Suprapubic skin (tissue), 4 donors: ENCODE measurements at regions not wholly inside any gene's neighbourhood (a gene's known extent, or its start where the extent isn't known, plus 50 kb on each side); places are given as distances from the start of the nearest gene placed in this dataset.
"Not testable (repeated sequence)": the region's sequence is repeated elsewhere in the genome, so short reads cannot be mapped to it uniquely, and the experiment has no call there.

Experiments used
- DNase-seq, 2 donors: peaks; one replicate each; pipeline ENCODE4 v3.0.0-alpha.2; 2019; ENCODE audit warnings: low spot score in 2 of 2
- H3K27ac ChIP-seq: fragments of 200-600 bp; sonication (generic); one replicate; pipeline ENCODE4 v1.5.1; 2019
- H3K27me3 ChIP-seq: fragments of 200-600 bp; sonication (generic); one replicate; pipeline ENCODE4 v1.5.1; 2019
- H3K36me3 ChIP-seq: fragments of 200-600 bp; sonication (generic); one replicate; pipeline ENCODE4 v1.5.1; 2019
- H3K4me1 ChIP-seq: fragments of 200-600 bp; sonication (generic); one replicate; pipeline ENCODE4 v1.5.1; 2019
- H3K4me3 ChIP-seq: fragments of 200-600 bp; sonication (generic); one replicate; pipeline ENCODE4 v1.5.1; 2019; ENCODE audit warnings: mild to moderate bottlenecking
- H3K9me3 ChIP-seq: fragments of 200-600 bp; sonication (generic); one replicate; pipeline ENCODE4 v1.5.1; 2019
- CTCF ChIP-seq, 2 donors: fragments of 200-600 bp in 1 of 2; fragments of 450-650 bp in 1 of 2; sonication (generic) in 1 of 2; IDR thresholded peaks; one replicate each; pipeline ENCODE4 v1.5.1; 2016 to 2019; ENCODE audit warnings: antibody characterized with exemption in 2 of 2, mild to moderate bottlenecking in 1 of 2, moderate library complexity in 1 of 2
- EP300 ChIP-seq: sonication (generic); formaldehyde crosslinking; IDR thresholded peaks from one replicate; pipeline ENCODE4 v1.6.1; 2017; ENCODE audit warnings: antibody characterized with exemption
- POLR2A ChIP-seq, 2 donors: fragments of 450-650 bp; IDR thresholded peaks; one replicate each; pipeline ENCODE4 v1.6.1; 2017; ENCODE audit warnings: antibody characterized with exemption in 2 of 2, mild to moderate bottlenecking in 2 of 2, moderate library complexity in 2 of 2
- POLR2AphosphoS5 ChIP-seq, 3 donors: sonication (generic); formaldehyde crosslinking; IDR thresholded peaks; one replicate each; pipeline ENCODE4 v1.6.1; 2017; ENCODE audit warnings: antibody characterized with exemption in 3 of 3
- WGBS: methylation state at CpG from one replicate; pipeline ENCODE4 v1.1.5; 2018; 5-methylcytosine and 5-hydroxymethylcytosine counted together

- WGBS = 75% methylated on average over 1 of the region's 1 CpG
Observed at GRCh38 chr11:37317803-37318202, 719.8 kb upstream of the RAG2 start.

GRCh38 chr11:37313266-37313665 is 715.2 kb upstream of the RAG2 start:
- no peaks in the 10 kb centered on the region for H3K36me3 ChIP-seq
- 72% methylated on average over 2 of the region's 2 CpGs for WGBS
- H3K27ac ChIP-seq = no peak overlapping the region
- H3K4me1 ChIP-seq = no peaks in the 10 kb centered on the region
- no peak for TF ChIP-seq CTCF (IDR thresholded peaks at IDR 0.05)
- TF ChIP-seq POLR2A (IDR thresholded peaks at IDR 0.05) = no peak
- no peak for TF ChIP-seq EP300
- no peak for TF ChIP-seq POLR2AphosphoS5 (IDR thresholded peaks at IDR 0.05)
- no peaks in the 10 kb centered on the region for H3K27me3 ChIP-seq
- DNase-seq = no peak
- no peak overlapping the region for H3K4me3 ChIP-seq
- no peaks in the 10 kb centered on the region for H3K9me3 ChIP-seq

More at GRCh38 chr11:37317803-37318202, 719.8 kb upstream of the RAG2 start:
- TF ChIP-seq POLR2A (IDR thresholded peaks at IDR 0.05) = no peak
- TF ChIP-seq EP300 = no peak
- TF ChIP-seq POLR2AphosphoS5 (IDR thresholded peaks at IDR 0.05) = no peak
- no peak for TF ChIP-seq CTCF (IDR thresholded peaks at IDR 0.05)
- H3K9me3 ChIP-seq = no peaks in the 10 kb centered on the region
- no peak for DNase-seq
- no peaks in the 10 kb centered on the region for H3K27me3 ChIP-seq
- no peak overlapping the region for H3K27ac ChIP-seq
- no peak overlapping the region for H3K4me3 ChIP-seq
- H3K4me1 ChIP-seq = no peaks in the 10 kb centered on the region
- no peaks in the 10 kb centered on the region for H3K36me3 ChIP-seq

GRCh38 chr11:37306563-37306962 is 708.5 kb upstream of the RAG2 start:
- H3K4me3 ChIP-seq = no peak overlapping the region
- no peaks in the 10 kb centered on the region for H3K4me1 ChIP-seq
- no peak for DNase-seq
- no peaks in the 10 kb centered on the region for H3K36me3 ChIP-seq
- no peaks in the 10 kb centered on the region for H3K27me3 ChIP-seq
- no peak for TF ChIP-seq POLR2A (IDR thresholded peaks at IDR 0.05)
- TF ChIP-seq CTCF (IDR thresholded peaks at IDR 0.05) = no peak
- TF ChIP-seq EP300 = no peak
- no peak for TF ChIP-seq POLR2AphosphoS5 (IDR thresholded peaks at IDR 0.05)
- WGBS = 53% methylated on average over 1 of the region's 1 CpG
- no peaks in the 10 kb centered on the region for H3K9me3 ChIP-seq
- H3K27ac ChIP-seq = no peak overlapping the region

- 84% methylated on average over 5 of the region's 5 CpGs for WGBS
- DNase-seq, H3K27me3 ChIP-seq: not testable (repeated sequence)
Observed at GRCh38 chr11:37301405-37301804, 703.4 kb upstream of the RAG2 start.

GRCh38 chr11:37298173-37298572 is 700.1 kb upstream of the RAG2 start:
- TF ChIP-seq EP300 = no peak
- no peak for TF ChIP-seq CTCF (IDR thresholded peaks at IDR 0.05)
- no peak for TF ChIP-seq POLR2A (IDR thresholded peaks at IDR 0.05)
- TF ChIP-seq POLR2AphosphoS5 (IDR thresholded peaks at IDR 0.05) = no peak
- WGBS = 50% methylated on average over 2 of the region's 2 CpGs
- Histone ChIP-seq H3K27ac (no peak overlapping the region), H3K36me3 (no peaks in the 10 kb centered on the region), H3K4me1 (no peaks in the 10 kb centered on the region), H3K4me3 (no peak overlapping the region), H3K27me3 (no peaks in the 10 kb centered on the region), H3K9me3 (peaks cover 4% of the 10 kb centered on the region)
- no peak for DNase-seq

More at GRCh38 chr11:37301405-37301804, 703.4 kb upstream of the RAG2 start:
- not testable (repeated sequence) for H3K4me1 ChIP-seq, H3K27ac ChIP-seq, H3K9me3 ChIP-seq, H3K36me3 ChIP-seq, H3K4me3 ChIP-seq

GRCh38 chr11:37286890-37287289 is 688.9 kb upstream of the RAG2 start:
- Histone ChIP-seq H3K27ac (no peak overlapping the region), H3K27me3 (no peaks in the 10 kb centered on the region), H3K4me1 (no peaks in the 10 kb centered on the region), H3K9me3 (no peaks in the 10 kb centered on the region), H3K4me3 (no peak overlapping the region), H3K36me3 (no peaks in the 10 kb centered on the region)
- DNase-seq = no peak
- WGBS = 80% methylated on average over 3 of the region's 3 CpGs
- TF ChIP-seq POLR2A (IDR thresholded peaks at IDR 0.05) = no peak
